ENCODE measurements at regions not wholly inside any gene's neighbourhood (a gene's known extent, or its start where the extent isn't known, plus 50 kb on each side); places are given as distances from the start of the nearest gene placed in this dataset.

GRCh38 chr17:45690625-45691275 is 93.4 kb upstream of the CRHR1 start:
- no peak for TF ChIP-seq CTCF (IDR thresholded peaks at IDR 0.05)
- TF ChIP-seq POLR2A (IDR thresholded peaks at IDR 0.05), result no peak
- no peak for TF ChIP-seq POLR2AphosphoS5 (IDR thresholded peaks at IDR 0.05)
- no peak for TF ChIP-seq EP300 (IDR thresholded peaks at IDR 0.05; ENCODE audit: low read depth)

All from transverse colon (tissue), 4 donors.